Retinal pigment epithelial cell (primary cell): ENCODE measurements at regions not wholly inside any gene's neighbourhood (a gene's known extent, or its start where the extent isn't known, plus 50 kb on each side); places are given as distances from the start of the nearest gene placed in this dataset.

Experiments
- DNase-seq: peaks from one replicate; pipeline ENCODE4 v3.0.0-alpha.2; 2010; ENCODE audit warnings: low read depth
- H3K4me3 ChIP-seq: 2 replicates; pipeline ENCODE4 v1.5.1; 2011; ENCODE audit warnings: mild to moderate bottlenecking, low read length, control low read depth, moderate library complexity
- CTCF ChIP-seq: conservative IDR thresholded peaks from 2 replicates; pipeline ENCODE4 v1.5.1; 2011; ENCODE audit warnings: low read depth, low read length, control low read depth, inconsistent platforms

- no peak for DNase-seq
- no peak for TF ChIP-seq CTCF
Observed at GRCh38 chr7:85567983-85568382, 381.1 kb upstream of the SEMA3D start.

DNA sequence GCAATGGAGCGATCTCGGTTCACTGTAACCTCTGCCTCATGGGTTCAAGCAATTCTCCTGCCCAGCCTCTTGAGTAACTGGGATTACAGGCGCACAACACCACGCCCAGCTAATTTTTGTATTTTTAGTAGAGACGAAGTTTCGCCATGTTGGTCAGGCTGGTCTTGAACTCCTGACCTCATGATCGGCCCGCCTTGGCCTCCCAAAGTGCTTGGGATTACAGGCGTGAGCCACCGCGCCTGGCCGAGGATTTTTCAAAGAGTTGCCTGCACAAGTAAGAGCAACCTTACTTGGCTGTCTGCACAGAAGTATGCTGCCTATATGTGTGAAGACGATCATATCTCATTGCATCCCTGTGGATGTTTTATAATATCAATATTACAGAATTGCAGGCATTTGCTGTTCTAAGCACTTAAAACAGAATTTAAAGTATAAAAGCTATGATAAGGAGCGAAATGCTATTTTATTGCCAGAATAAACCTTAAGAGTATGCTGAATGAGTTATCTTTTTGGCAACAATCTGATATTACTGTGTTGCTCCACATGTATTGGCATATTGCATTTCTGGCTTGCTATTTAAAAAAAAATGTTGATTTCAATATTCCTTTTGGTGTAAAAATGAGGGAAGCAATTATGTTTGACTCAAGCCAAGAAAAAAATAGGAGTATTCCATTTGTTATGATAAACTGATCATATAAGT lies 379.4 kb upstream of the SEMA3D start:
- DNase-seq = no peak
- H3K4me3 ChIP-seq = no peak overlapping the region
- TF ChIP-seq CTCF = no peak

More at GRCh38 chr7:85567983-85568382, 381.1 kb upstream of the SEMA3D start:
- H3K4me3 ChIP-seq = no peak overlapping the region

GRCh38 chr7:85565276-85565675 lies 378.4 kb upstream of the SEMA3D start:
- DNase-seq = no peak
- H3K4me3 ChIP-seq = no peak overlapping the region
- TF ChIP-seq CTCF = no peak

DNA sequence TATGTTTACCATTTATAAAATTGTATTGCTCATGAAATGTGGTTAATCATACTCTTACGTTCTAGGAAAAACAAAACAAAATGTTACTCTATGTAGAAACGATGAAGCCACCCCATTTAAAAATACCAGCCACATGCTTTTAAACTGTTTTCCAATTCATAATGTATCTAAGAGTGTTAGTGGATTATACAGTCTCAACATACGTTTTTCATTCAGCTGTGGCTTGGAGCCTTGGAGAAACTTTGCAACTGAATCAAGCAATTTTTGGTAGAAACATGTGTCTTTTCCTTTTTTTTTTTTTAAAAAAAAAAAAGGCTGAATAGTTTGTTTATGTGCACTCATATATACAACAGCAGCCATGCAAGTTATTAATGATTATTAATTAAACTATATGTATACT lies 378.0 kb upstream of the SEMA3D start:
- TF ChIP-seq CTCF = no peak
- no peak for DNase-seq

DNA sequence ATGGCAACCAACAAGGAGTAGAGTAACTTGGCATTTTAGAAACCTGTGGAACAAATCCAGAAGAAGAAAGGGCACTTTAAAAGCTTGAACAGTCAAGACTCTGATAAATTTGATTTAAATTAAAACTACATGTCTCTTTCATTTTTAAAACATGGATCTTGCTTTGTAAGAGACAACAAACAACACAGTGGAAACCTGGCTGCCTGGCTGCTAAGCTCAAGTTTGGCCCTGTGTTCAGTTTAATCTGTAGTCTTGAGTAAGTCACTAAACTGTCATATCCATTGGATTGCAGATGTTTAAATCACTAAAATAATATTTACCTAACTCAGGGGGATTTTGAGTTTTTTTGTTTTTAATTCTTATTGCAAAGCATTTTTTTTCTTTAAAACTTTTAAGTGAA lies 374.9 kb upstream of the SEMA3D start:
- no peak for DNase-seq
- H3K4me3 ChIP-seq = no peak overlapping the region

More for the DNA sequence above, 378.0 kb upstream of the SEMA3D start:
- no peak overlapping the region for H3K4me3 ChIP-seq

DNA sequence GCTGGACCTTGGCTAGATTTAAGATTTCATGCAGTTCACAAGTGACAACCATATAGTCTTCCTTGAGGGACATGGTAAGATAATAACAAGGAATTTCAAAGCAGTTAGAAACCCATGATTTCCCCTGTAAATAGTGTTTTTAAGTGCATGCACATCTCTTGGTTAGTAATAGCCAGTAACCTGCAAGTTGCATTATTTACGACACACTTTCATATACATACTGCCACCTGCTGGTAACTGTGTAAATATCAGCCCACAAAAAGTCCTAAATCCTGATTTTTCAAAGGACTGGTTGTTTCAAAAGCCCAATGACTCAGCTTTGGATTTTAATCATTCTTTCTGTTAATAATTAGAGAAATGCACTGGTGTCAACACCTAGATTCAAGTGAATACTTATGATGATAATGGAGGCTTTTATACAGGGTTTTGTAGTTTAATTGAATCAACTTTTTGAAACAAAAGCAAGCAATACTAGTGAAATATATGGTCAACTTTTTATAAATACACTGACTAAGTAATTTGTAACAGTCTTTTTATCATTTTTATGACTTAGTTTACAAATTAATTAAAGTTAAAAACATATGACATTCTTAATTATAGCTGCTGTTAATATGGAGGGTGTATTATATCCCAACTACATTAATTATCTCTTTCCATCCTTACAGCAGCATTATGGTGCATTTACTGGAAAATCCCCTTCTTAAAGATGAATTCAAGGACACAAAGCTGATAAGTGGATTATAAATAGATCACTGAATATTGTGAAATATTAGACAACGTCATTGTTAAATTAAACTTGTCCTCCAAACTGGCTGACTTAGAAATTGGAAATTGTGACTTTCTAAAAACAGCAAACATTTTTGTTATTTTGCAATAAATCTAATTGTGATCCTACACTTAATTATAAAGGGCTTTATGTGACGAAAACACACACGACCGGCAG lies 367.7 kb upstream of the SEMA3D start:
- DNase-seq = peak; percentile 62
- H3K4me3 ChIP-seq = no peak overlapping the region
- peak; percentile 70 for TF ChIP-seq CTCF

More for the DNA sequence above, 374.9 kb upstream of the SEMA3D start:
- no peak for TF ChIP-seq CTCF
